ENCODE measurements at regions not wholly inside any gene's neighbourhood (a gene's known extent, or its start where the extent isn't known, plus 50 kb on each side); places are given as distances from the start of the nearest gene placed in this dataset.

DNA sequence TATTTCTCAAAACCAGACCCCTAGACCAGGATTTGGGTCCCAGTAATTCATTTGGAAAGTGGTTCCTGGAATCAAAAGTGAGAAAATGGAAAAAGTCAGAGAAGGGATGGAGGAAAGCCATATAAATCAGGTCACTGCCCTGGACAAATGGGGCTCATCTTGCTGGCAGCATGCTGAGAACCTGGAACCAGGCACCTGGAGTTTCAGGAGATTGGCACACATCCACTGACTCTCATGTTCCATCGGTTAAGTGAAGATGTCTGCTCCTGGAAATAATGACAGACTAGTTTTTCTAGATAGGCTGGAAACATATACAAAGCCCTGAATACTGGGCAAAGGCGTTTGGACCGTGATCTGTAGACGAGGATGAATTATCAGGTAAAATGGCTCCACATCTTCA is 163.6 kb upstream of the HS3ST1 start:
- TF ChIP-seq, protein P1, sequence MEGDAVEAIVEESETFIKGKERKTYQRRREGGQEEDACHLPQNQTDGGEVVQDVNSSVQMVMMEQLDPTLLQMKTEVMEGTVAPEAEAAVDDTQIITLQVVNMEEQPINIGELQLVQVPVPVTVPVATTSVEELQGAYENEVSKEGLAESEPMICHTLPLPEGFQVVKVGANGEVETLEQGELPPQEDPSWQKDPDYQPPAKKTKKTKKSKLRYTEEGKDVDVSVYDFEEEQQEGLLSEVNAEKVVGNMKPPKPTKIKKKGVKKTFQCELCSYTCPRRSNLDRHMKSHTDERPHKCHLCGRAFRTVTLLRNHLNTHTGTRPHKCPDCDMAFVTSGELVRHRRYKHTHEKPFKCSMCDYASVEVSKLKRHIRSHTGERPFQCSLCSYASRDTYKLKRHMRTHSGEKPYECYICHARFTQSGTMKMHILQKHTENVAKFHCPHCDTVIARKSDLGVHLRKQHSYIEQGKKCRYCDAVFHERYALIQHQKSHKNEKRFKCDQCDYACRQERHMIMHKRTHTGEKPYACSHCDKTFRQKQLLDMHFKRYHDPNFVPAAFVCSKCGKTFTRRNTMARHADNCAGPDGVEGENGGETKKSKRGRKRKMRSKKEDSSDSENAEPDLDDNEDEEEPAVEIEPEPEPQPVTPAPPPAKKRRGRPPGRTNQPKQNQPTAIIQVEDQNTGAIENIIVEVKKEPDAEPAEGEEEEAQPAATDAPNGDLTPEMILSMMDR (IDR thresholded peaks at IDR 0.05; ENCODE audit: low read depth, low read length, missing control alignments): no peak
- no peak overlapping the region for H3K4me3 ChIP-seq (replicated peaks; ENCODE audit: low read depth, low read length)
- no peak for DNase-seq (ENCODE audit: extremely low read depth, low read depth)

DNA sequence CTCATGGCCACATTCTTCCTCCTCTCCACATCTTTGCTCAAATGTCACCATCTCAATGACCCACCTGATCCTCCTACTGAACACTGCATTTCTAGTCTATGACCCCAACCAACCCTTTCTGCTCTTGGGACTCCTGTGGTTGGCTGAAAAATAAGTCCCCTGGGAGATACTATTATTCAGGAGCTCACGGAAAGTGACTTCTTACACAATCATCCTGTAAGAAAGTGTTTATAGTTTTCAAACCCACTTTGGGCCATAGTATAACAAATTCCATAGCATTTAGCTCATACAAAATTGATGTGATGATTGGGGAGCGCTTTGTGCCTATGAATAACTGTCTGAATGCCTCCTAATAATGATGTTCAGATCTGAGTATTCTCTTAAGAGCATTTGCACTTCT is 161.4 kb upstream of the HS3ST1 start:
- no peak overlapping the region for H3K4me3 ChIP-seq (replicated peaks; ENCODE audit: low read depth, low read length)
- TF ChIP-seq, protein P1 (IDR thresholded peaks at IDR 0.05; ENCODE audit: low read depth, low read length, missing control alignments): no peak
- no peak for DNase-seq (ENCODE audit: extremely low read depth, low read depth)

DNA sequence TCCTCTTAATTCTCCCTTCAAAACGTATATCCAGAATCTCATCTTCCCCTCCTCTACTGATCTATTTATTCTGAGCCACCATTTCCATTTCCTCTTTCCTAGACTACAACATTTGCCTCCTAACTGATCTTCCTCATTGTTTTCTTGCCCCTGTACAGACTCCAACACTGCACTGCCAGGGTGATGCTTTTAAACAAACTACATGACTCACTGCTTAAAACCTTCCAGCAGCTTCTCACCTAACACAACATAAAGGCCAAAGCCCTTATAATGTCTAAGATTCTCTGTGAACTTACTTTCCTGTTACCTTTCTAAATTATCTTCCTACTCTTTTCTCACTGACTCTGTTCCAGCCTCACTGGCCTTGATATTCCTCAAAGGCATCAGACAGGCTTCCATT is 161.0 kb upstream of the HS3ST1 start:
- H3K4me3 ChIP-seq (replicated peaks; ENCODE audit: low read depth, low read length): no peak overlapping the region
- TF ChIP-seq, protein P1 (IDR thresholded peaks at IDR 0.05; ENCODE audit: low read depth, low read length, missing control alignments): no peak
- DNase-seq (ENCODE audit: extremely low read depth, low read depth): no peak

DNA sequence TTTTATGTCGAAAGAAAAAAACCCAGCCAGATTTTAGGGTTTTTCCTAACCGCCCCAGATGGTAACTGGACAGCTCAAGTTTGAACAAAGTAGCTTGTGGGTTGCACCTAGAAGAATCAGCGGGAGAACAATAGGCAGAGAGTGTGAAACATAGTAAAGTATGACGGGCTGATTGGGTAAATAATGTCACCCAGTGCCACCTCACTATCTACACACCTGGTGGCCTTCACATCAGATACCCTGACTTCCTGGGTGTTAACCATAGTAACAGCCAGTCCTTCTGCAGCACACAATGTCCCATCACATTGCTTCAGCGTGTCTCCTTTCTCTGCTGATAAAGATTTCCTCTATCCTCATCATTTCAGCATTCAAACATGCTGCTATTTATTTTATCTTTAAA is 159.1 kb upstream of the HS3ST1 start:
- H3K4me3 ChIP-seq (replicated peaks; ENCODE audit: low read depth, low read length): no peak overlapping the region
- TF ChIP-seq, protein P1 (IDR thresholded peaks at IDR 0.05; ENCODE audit: low read depth, low read length, missing control alignments): no peak
- DNase-seq (ENCODE audit: extremely low read depth, low read depth): no peak

DNA sequence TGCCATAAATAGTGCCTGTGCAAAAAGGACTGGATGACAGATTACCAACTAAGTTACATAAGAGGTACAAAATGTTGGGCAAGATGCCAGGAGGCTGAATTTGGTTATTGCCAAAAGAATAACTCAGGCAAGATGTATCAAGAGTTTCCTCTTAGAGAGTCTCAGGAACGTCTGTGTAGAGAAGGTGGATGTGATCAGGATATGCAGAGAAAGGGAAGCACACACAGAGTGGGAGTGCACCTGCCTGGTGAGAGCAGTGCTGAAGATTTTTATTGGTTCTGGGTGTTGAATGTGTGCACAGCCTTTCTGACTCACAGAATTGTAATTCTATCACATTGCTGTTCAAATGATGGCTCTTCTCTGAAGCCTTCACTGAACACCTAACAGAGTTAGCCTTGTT is 156.8 kb upstream of the HS3ST1 start:
- DNase-seq (ENCODE audit: extremely low read depth, low read depth): no peak
- H3K4me3 ChIP-seq (replicated peaks; ENCODE audit: low read depth, low read length): no peak overlapping the region
- TF ChIP-seq, protein P1 (IDR thresholded peaks at IDR 0.05; ENCODE audit: low read depth, low read length, missing control alignments): no peak

DNA sequence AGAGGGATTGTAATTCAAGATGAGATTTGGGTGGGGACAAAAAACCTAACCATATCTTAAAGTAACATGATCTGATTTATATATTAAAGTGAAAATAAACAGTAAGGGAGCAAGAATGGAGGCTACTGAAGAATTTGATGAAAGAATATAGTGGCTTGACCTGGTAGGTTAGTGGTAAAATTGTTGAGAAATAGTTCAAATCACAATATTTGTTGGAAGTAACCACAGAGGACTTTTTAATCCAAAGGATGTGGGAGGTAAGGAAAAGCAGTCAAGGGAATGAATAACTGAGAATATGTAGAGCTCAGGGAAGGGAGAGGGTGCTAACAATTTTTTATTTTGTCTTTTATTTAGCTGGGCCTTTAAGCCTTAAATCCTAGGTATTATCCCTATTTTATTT is 139.8 kb upstream of the HS3ST1 start:
- TF ChIP-seq, protein P1 (IDR thresholded peaks at IDR 0.05; ENCODE audit: low read depth, low read length, missing control alignments): no peak
- DNase-seq (ENCODE audit: extremely low read depth, low read depth): no peak
- no peak overlapping the region for H3K4me3 ChIP-seq (replicated peaks; ENCODE audit: low read depth, low read length)

DNA sequence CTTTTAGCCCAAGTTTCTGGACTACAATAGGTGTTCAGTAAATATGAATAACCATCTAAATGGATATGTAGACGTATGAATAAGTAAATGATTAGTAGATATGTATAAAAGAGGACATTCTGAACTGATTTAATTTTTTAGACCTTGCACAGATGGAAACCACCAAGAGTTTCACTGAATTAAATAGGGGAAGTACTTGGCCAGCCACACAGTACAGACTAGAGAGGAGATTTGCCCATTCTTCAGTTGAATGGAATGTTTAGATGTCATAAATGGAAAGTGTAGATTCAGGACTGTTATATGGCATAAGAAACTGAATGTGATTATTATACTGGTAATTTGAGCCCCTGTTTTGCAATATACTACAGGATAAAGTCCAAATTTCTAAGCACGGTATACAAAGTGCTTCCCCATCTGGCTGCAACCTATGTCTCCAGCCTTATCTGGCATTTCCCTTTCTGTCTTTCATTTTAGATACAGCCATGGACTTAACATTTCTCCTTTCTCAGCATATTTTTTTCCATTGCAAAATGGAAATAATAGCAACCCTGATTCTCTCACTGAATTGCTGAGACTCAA is 137.8 kb upstream of the HS3ST1 start:
- TF ChIP-seq, protein P1 (IDR thresholded peaks at IDR 0.05; ENCODE audit: low read depth, low read length, missing control alignments): no peak
- H3K4me3 ChIP-seq (replicated peaks; ENCODE audit: low read depth, low read length): no peak overlapping the region
- no peak for DNase-seq (ENCODE audit: extremely low read depth, low read depth)

Measured in HFF-Myc (cell line).